Adrenal gland (tissue), 9 donors: ENCODE measurements at regions not wholly inside any gene's neighbourhood (a gene's known extent, or its start where the extent isn't known, plus 50 kb on each side); places are given as distances from the start of the nearest gene placed in this dataset.
A peak's percentile ranks its signal among the peaks of the same experiment; 100 is the strongest.

Experiments
- DNase-seq, 7 donors: peaks; one replicate each; pipeline ENCODE4 v3.0.0-alpha.2; 2019 to 2020
- H3K27ac ChIP-seq, 5 donors: fragments of 200-600 bp; sonication (generic) in 4 of 5; 1 replicate in 3 of 5; 2 replicates in 2 of 5; pipeline versions ENCODE4 v1.5.1 to v1.8.0; 2016 to 2020; ENCODE audit warnings: mild to moderate bottlenecking in 1 of 5
- H3K27me3 ChIP-seq: fragments of 200-600 bp; 2 replicates; pipeline ENCODE4 v1.8.0; 2021
- H3K36me3 ChIP-seq, 2 donors: fragments of 200-600 bp; replicated peaks in 1 of 2; 1 replicate in 1 of 2; 2 replicates in 1 of 2; pipeline versions ENCODE4 v1.5.1 to v1.8.0; 2018 to 2022
- H3K4me1 ChIP-seq, 2 donors: fragments of 200-600 bp; replicated peaks in 1 of 2; 1 replicate in 1 of 2; 2 replicates in 1 of 2; pipeline versions ENCODE4 v1.5.1 to v1.8.0; 2018 to 2021
- H3K4me3 ChIP-seq, 4 donors: fragments of 200-600 bp; sonication (generic) in 3 of 4; one replicate each; pipeline ENCODE4 v1.5.1; 2016 to 2018
- H3K9me3 ChIP-seq, 3 donors: fragments of 200-600 bp; sonication (generic) in 1 of 3; replicated peaks in 1 of 3; 1 replicate in 2 of 3; 2 replicates in 1 of 3; pipeline versions ENCODE4 v1.5.1 to v1.8.0; 2016 to 2021
- CTCF ChIP-seq, 6 experiments: fragments of 450-650 bp in 4 of 6; fragments of 200-600 bp in 2 of 6; sonication (generic) in 1 of 6; IDR thresholded peaks; 1 replicate in 5 of 6; 2 replicates in 1 of 6; pipeline versions ENCODE4 v1.5.1 to v1.8.0; 2016 to 2021; ENCODE audit warnings: antibody characterized with exemption in 6 of 6, mild to moderate bottlenecking in 2 of 6, moderate library complexity in 1 of 6
- POLR2A ChIP-seq, 2 donors: fragments of 450-650 bp; IDR thresholded peaks; one replicate each; pipeline ENCODE4 v1.6.1; 2017; ENCODE audit warnings: antibody characterized with exemption in 2 of 2, mild to moderate bottlenecking in 2 of 2, moderate library complexity in 1 of 2
- WGBS, 4 donors: extraction: QIAGEN DNeasy Blood & Tissue Kit in 2 of 4; methylation state at CpG; one replicate each; pipeline versions ENCODE4 v1.1.5 to v1.1.7; 2013 to 2017; 5-methylcytosine and 5-hydroxymethylcytosine counted together
- intact Hi-C, 2 donors: fragments of 100-400 bp; cut with DNase I; formaldehyde crosslinking; loops; one replicate each; pipeline versions ENCODE4 v1.14.1 to v1.15.0; 2022 to 2023
- donor health status: healthy with polysubstance abuse.
- donor health status: Bipolar disorder and iron deficiency.
- donor health status: DM: yes; HTN: yes; CAD: no.
- donor health status: DM: no; HTN: no; CAD: no.
- donor health status: DM: no; HTN: no; CAD: no.

- Histone ChIP-seq H3K4me1 (no peaks in the 10 kb centered on the region), H3K4me3 (no peak overlapping the region), H3K9me3 (no peaks in the 10 kb centered on the region), H3K27ac (no peak overlapping the region), H3K36me3 (no peaks in the 10 kb centered on the region), H3K27me3 (no peaks in the 10 kb centered on the region)
- intact Hi-C loops = no loop called here
- peak in 1 of 7 donors; percentile 15 for DNase-seq
- TF ChIP-seq POLR2A (IDR thresholded peaks at IDR 0.05) (no peak), CTCF (IDR thresholded peaks at IDR 0.05) (no peak)
- 48 to 67% (median 49%) methylated on average over 1 to 2 of the region's 2 CpGs for WGBS, 4 donors
Measured at GRCh38 chr1:30422251-30422650, 301.1 kb downstream of the MATN1 start.

- no peaks in the 10 kb centered on the region for H3K4me1 ChIP-seq
- TF ChIP-seq CTCF (IDR thresholded peaks at IDR 0.05) (no peak), POLR2A (IDR thresholded peaks at IDR 0.05) (no peak)
- no peak overlapping the region for H3K4me3 ChIP-seq
- no peak overlapping the region for H3K27ac ChIP-seq
- H3K9me3 ChIP-seq = no peaks in the 10 kb centered on the region
- H3K36me3 ChIP-seq = no peaks in the 10 kb centered on the region
- 63 to 80% (median 75%) methylated on average over 5 to 7 of the region's 7 CpGs for WGBS, 4 donors
- H3K27me3 ChIP-seq = no peaks in the 10 kb centered on the region
- intact Hi-C loops = no loop called here
- peak in 1 of 7 donors; percentile 33 for DNase-seq
Measured at GRCh38 chr1:30420519-30421050, 302.8 kb downstream of the MATN1 start.

- Histone ChIP-seq H3K36me3 (no peaks in the 10 kb centered on the region), H3K9me3 (no peaks in the 10 kb centered on the region), H3K27ac (no peak overlapping the region), H3K27me3 (no peaks in the 10 kb centered on the region), H3K4me3 (no peak overlapping the region), H3K4me1 (no peaks in the 10 kb centered on the region)
- DNase-seq = peak in 1 of 7 donors; percentile 10
- 70 to 87% (median 75%) methylated on average over 5 of the region's 5 CpGs for WGBS, 4 donors
- no peak for TF ChIP-seq CTCF (IDR thresholded peaks at IDR 0.05)
- no peak for TF ChIP-seq POLR2A (IDR thresholded peaks at IDR 0.05)
- intact Hi-C loops = no loop called here
Measured at GRCh38 chr1:30419831-30420230, 303.6 kb downstream of the MATN1 start.

GRCh38 chr1:30418939-30419720 lies 304.3 kb downstream of the MATN1 start:
- no peaks in the 10 kb centered on the region for H3K9me3 ChIP-seq
- intact Hi-C loops = no loop called here
- no peaks in the 10 kb centered on the region for H3K27me3 ChIP-seq
- no peaks in the 10 kb centered on the region for H3K4me1 ChIP-seq
- DNase-seq = peak in 1 of 7 donors; percentile 14
- H3K4me3 ChIP-seq = no peak overlapping the region
- H3K27ac ChIP-seq = no peak overlapping the region
- WGBS, 4 donors = 82 to 88% (median 83%) methylated on average over 5 to 7 of the region's 7 CpGs
- H3K36me3 ChIP-seq = no peaks in the 10 kb centered on the region
- TF ChIP-seq CTCF (IDR thresholded peaks at IDR 0.05) = no peak
- TF ChIP-seq POLR2A (IDR thresholded peaks at IDR 0.05) = no peak
